Muscle of leg (tissue), 3 donors: ENCODE measurements at regions not wholly inside any gene's neighbourhood (a gene's known extent, or its start where the extent isn't known, plus 50 kb on each side); places are given as distances from the start of the nearest gene placed in this dataset.

Experiments used
- DNase-seq: peaks from one replicate; pipeline ENCODE4 v3.0.0; 2013
- H3K27ac ChIP-seq: one replicate; pipeline ENCODE4 v1.5.1; 2013; ENCODE audit warnings: mild to moderate bottlenecking, low read length, control low read depth
- H3K27me3 ChIP-seq: one replicate; pipeline ENCODE4 v1.6.1; 2013; ENCODE audit warnings: low read length; ENCODE audit not compliant: control insufficient read depth, insufficient read depth
- H3K36me3 ChIP-seq: one replicate; pipeline ENCODE4 v1.6.1; 2013; ENCODE audit warnings: low read length; ENCODE audit not compliant: control insufficient read depth, insufficient read depth
- H3K4me1 ChIP-seq: one replicate; pipeline ENCODE4 v1.6.1; 2013; ENCODE audit warnings: low read length; ENCODE audit not compliant: control insufficient read depth, insufficient read depth
- H3K4me3 ChIP-seq: one replicate; pipeline ENCODE4 v1.5.1; 2013; ENCODE audit warnings: low read length, control low read depth
- H3K9me3 ChIP-seq: replicated peaks from 2 replicates; pipeline ENCODE4 v1.6.1; 2013; ENCODE audit warnings: low read depth, low read length; ENCODE audit not compliant: control insufficient read depth
- WGBS: methylation state at CpG from one replicate; pipeline ENCODE4 v1.1.5; 2013; ENCODE audit warnings: missing lambda C conversion rate; ENCODE audit not compliant: insufficient coverage; 5-methylcytosine and 5-hydroxymethylcytosine counted together

DNA sequence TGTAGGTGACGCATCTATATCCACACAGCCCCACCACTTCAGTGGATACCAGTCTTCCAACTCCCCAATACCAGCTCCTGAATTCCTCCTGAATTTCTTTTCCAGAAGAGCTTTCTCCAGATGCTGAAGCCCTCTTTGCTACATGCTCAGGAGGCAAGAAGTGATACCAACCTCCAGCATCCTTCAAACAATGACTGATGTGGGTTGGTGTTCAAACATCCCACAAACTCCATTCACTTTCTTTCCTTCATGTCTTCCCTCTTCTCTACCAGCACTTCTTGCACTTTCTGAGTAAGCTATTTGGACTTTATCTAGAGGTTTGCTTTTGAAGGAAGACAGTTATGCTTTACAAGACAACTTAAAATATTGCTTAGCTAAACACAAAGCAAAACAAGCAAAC is 179.9 kb upstream of the RORB start:
- no peaks in the 10 kb centered on the region for H3K9me3 ChIP-seq
- DNase-seq, result no peak
- H3K4me3 ChIP-seq, result no peak overlapping the region
- no peaks in the 10 kb centered on the region for H3K36me3 ChIP-seq
- no peak overlapping the region for H3K27ac ChIP-seq
- H3K27me3 ChIP-seq, result no peaks in the 10 kb centered on the region
- 0% methylated on average over 1 of the region's 1 CpG for WGBS
- no peaks in the 10 kb centered on the region for H3K4me1 ChIP-seq

DNA sequence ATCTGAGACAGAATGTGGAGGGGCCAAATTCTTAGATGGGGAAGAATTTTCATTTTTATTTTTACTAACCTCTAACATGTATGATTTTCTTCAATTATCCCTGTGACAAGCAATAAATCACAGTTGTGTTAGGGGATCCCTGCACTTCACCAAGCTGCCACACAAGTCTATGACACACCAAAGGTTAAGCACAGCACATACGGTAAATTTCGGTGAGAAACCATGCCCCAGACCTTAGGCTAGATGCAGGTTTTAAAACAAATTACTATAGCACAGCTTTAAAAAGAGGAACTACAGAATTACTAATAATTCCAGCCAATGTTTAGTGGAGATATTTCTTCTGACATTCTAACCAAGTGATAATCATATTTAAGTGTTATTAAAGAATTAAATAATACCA is 175.7 kb upstream of the RORB start:
- H3K36me3 ChIP-seq, result no peaks in the 10 kb centered on the region
- no CpG with 5 or more reads among the region's 2 CpGs for WGBS
- no peak overlapping the region for H3K4me3 ChIP-seq
- H3K9me3 ChIP-seq, result no peaks in the 10 kb centered on the region
- H3K27ac ChIP-seq, result no peak overlapping the region
- no peaks in the 10 kb centered on the region for H3K4me1 ChIP-seq
- no peak for DNase-seq
- H3K27me3 ChIP-seq, result no peaks in the 10 kb centered on the region

DNA sequence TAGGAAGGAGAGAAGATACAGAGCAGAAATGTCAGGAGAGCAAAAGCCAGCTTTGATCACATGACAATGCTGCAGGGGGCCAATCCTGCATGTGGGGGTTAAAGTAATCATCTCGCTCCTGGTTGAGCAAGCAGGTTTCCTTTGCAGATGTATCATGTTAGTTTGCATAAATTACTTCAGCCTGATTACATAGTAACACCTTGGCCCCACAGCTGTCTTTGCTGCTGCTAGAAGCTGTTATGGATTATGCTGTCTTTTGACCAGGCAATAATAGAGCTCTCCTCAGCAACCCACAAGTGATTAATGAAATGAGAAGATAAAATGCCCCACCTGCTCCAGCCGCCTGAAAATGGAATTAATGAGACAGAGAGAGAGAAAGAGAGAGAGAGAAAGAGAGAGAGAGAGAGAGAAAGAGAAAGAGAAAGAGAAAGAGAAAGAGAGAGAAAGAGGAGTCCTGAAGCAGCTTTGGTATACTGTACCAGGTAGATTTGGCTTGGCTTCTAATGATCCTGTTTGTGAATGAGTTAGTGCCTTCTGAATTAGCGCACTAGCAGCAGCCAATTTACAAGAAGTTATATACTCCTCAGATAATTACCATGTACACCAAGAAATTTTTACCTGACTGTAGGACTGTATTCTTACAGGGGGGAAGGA is 174.3 kb upstream of the RORB start:
- Histone ChIP-seq H3K36me3 (no peaks in the 10 kb centered on the region), H3K27me3 (no peaks in the 10 kb centered on the region), H3K4me3 (no peak overlapping the region), H3K27ac (no peak overlapping the region), H3K4me1 (no peaks in the 10 kb centered on the region), H3K9me3 (no peaks in the 10 kb centered on the region)
- no CpG with 5 or more reads among the region's 3 CpGs for WGBS
- no peak for DNase-seq

DNA sequence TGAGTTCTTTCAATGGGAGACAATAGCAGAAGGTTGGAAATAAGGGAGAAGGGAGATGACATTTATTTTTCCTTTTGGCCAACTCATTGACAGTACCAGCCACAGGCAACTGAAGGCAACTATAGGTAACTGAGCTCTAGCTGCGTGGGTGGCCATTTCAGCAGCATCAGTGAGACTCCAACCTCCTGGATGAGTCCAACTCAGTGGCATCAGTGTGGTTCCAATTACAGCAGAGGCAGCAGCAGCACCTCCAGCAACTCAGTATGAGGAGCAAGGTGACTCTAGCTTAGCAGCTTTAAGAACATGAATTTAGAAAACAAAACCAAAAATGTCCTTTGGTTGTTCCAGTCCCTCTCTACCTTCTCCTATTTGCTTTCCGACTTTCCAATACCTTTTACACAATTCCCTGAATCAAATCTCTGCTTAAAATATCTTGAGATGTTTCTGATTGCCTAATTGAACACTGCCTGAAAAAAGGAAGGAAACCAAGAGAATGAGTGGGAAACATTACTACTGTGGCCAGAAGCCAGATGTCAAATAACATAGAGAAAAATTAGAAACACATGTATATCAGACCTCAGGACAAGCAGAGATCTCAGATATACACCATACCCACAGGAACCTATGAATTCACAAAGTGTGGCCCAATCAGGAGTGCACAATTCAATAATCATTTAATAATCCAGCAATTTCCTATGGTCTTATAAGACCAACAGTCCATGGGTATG is 166.5 kb upstream of the RORB start:
- WGBS, result 50% methylated on average over 1 of the region's 2 CpGs
- Histone ChIP-seq H3K4me3 (no peak overlapping the region), H3K27me3 (no peaks in the 10 kb centered on the region), H3K36me3 (no peaks in the 10 kb centered on the region), H3K4me1 (no peaks in the 10 kb centered on the region), H3K27ac (no peak overlapping the region), H3K9me3 (no peaks in the 10 kb centered on the region)
- no peak for DNase-seq

DNA sequence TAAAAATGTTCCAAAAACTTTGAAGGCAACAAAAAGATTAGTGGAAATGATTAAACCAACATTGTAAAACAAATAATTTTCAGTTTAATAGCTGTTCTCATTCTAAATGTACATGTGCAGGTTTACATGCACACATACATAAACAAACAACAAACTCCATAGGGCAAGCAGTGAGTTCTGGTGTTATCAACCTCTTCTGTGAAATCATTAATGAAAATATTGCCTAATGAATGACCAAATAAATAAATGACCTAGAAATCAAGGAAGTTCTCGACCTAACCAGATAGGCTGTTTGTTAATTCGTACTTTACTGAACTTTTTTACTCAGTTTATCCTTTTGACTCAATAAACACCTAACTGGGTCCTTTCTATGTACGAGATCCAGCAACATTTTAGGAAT is 165.5 kb upstream of the RORB start:
- Histone ChIP-seq H3K27ac (no peak overlapping the region), H3K4me1 (no peaks in the 10 kb centered on the region), H3K36me3 (no peaks in the 10 kb centered on the region), H3K27me3 (no peaks in the 10 kb centered on the region), H3K4me3 (no peak overlapping the region), H3K9me3 (no peaks in the 10 kb centered on the region)
- no peak for DNase-seq
- WGBS, result no CpG with 5 or more reads among the region's 3 CpGs

DNA sequence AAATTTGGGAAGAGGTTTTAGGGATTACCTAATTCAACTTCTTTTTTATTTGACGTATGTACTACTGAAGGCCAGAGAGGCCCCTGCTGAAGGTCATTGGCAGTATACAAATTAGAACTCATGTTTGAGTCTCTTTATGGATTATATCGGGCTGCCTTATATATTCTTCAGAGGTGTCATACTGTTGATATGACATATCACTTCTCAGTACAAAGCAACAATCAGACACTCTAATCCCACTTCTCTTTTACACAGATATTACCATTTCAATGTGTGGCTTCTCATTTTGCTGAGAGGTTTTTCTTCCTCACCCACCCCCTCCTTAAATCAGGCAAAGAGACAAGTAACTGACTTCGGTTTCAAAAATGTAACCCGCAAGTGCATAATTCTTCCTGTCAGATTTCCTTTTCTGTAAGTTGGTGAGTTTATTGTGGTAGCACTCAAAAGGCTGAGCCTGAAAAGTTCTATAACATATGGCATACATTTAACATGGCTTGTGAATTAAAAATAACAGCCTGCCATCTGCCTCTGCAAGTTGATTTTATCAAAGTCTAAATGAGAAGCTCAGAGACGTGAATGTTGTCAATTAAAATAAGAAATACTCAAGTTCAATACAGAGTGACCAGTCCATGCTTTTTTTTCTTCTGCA is 163.6 kb upstream of the RORB start:
- Histone ChIP-seq H3K9me3 (no peaks in the 10 kb centered on the region), H3K27me3 (no peaks in the 10 kb centered on the region), H3K4me3 (no peak overlapping the region), H3K27ac (no peak overlapping the region), H3K36me3 (no peaks in the 10 kb centered on the region), H3K4me1 (no peaks in the 10 kb centered on the region)
- no CpG with 5 or more reads among the region's 5 CpGs for WGBS
- DNase-seq, result peak; percentile 7

DNA sequence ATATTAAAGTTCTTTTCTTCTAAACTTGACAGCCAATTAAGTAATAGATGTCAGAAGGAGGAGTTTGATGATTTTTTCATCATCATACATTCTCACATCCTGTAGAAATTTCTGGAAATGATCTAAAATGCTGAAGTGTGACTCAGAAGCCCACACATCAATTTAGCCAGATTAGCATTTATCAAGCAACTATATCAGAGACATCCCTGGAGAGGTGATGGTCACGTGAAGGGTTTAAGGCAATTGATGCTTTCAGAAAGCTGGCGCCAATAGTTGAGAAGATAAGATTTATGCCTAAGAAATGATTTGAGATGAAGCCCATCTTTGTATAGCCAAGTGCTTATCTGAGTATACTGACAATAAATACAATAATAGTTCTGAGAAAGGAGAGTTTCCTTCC is 162.9 kb upstream of the RORB start:
- Histone ChIP-seq H3K27ac (no peak overlapping the region), H3K27me3 (no peaks in the 10 kb centered on the region), H3K4me3 (no peak overlapping the region), H3K9me3 (no peaks in the 10 kb centered on the region), H3K4me1 (no peaks in the 10 kb centered on the region), H3K36me3 (no peaks in the 10 kb centered on the region)
- DNase-seq, result no peak
- WGBS, result no CpG with 5 or more reads among the region's 2 CpGs

DNA sequence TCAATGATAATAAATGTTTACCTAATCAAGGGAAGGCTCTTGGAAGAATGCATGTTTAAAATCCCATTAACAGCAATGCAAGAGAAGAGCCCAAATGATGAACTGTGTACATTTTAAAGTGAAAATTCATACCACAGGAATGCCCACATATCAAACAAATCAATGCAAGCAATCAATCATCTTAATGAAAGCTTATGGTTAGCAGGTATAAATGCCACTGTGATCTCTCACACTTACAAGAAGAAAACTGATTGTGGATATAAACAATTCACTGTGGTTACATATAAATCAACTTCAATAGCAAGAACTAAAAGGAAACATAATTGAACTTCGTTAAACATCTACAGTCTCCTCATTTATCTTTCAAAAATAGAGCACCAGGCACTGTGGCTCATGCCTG is 161.0 kb upstream of the RORB start:
- H3K27ac ChIP-seq, result no peak overlapping the region

DNA sequence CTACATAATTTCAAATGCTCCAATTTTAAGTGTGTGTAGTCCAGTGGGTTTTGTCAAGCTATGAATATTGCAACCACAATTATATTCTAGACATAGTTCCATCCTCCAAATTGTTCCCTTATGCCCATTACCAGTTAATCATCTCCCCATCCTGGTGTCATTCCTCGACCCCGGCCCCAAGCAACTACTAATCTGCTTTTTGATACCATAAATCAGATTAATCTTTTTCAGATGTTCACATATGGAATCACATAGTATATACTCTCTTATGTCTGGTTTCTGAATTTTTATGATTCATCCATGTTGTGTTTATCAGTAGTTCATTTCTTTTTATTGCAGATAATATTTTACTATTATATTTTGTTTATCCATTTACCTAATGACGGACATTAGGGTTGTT is 148.4 kb upstream of the RORB start:
- Histone ChIP-seq H3K27me3 (no peaks in the 10 kb centered on the region), H3K36me3 (no peaks in the 10 kb centered on the region), H3K4me3 (no peak overlapping the region), H3K9me3 (no peaks in the 10 kb centered on the region), H3K27ac (no peak overlapping the region), H3K4me1 (no peaks in the 10 kb centered on the region)
- no peak for DNase-seq
- no CpG with 5 or more reads among the region's 3 CpGs for WGBS

More for the DNA sequence above, 161.0 kb upstream of the RORB start:
- no peak overlapping the region for H3K4me3 ChIP-seq
- H3K4me1 ChIP-seq, result no peaks in the 10 kb centered on the region
- no CpG with 5 or more reads among the region's 1 CpG for WGBS
- H3K36me3 ChIP-seq, result no peaks in the 10 kb centered on the region
- no peaks in the 10 kb centered on the region for H3K27me3 ChIP-seq
- no peak for DNase-seq
- no peaks in the 10 kb centered on the region for H3K9me3 ChIP-seq

DNA sequence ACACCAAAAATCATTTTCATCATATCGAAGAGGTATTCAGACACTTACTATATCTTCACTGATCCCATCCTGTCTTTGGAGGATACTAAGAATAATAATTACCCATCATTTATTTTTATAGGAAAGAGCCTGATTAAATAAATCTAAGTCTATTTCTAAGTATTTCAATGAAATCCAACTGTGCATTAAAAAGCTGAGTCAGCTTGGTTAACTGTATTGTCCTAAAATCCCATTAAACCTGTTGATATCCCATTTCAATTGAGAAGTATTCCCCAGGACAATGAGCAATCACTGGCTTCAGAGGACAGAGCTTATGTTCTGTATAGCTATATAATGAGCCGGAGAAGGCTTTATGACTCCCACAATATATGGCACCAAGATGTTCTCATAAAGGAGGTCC is 142.0 kb upstream of the RORB start:
- no peak for DNase-seq
- H3K4me3 ChIP-seq, result no peak overlapping the region
- no peaks in the 10 kb centered on the region for H3K27me3 ChIP-seq
- no CpG with 5 or more reads among the region's 2 CpGs for WGBS
- H3K27ac ChIP-seq, result no peak overlapping the region
- no peaks in the 10 kb centered on the region for H3K9me3 ChIP-seq
- no peaks in the 10 kb centered on the region for H3K36me3 ChIP-seq
- no peaks in the 10 kb centered on the region for H3K4me1 ChIP-seq
